SU-DHL-6 (cell line): ENCODE measurements at regions not wholly inside any gene's neighbourhood (a gene's known extent, or its start where the extent isn't known, plus 50 kb on each side); places are given as distances from the start of the nearest gene placed in this dataset.

Experiments used
- CTCF ChIP-seq: fragments of 200-600 bp; sonication (generic); IDR thresholded peaks from one replicate; pipeline ENCODE4 v1.5.1; 2017; ENCODE audit warnings: antibody characterized with exemption, mild to moderate bottlenecking, low read length, moderate library complexity; ENCODE audit not compliant: insufficient read depth, poor library complexity, severe bottlenecking
- EZH2phosphoT487 ChIP-seq: fragments of 200-600 bp; sonication (generic), shearing (Covaris generic); conservative IDR thresholded peaks from 2 replicates; pipeline ENCODE4 v1.6.1; 2018; ENCODE audit warnings: mild to moderate bottlenecking, antibody characterized with exemption, low read length, moderate library complexity, mixed read lengths

GRCh38 chr1:106038260-106038659, 1018.2 kb upstream of the PRMT6 start:
- TF ChIP-seq CTCF = no peak
- no peak for TF ChIP-seq EZH2phosphoT487
